GM18951 (cell line): ENCODE measurements at regions not wholly inside any gene's neighbourhood (a gene's known extent, or its start where the extent isn't known, plus 50 kb on each side); places are given as distances from the start of the nearest gene placed in this dataset.

Experiments used
- POLR2A ChIP-seq: IDR thresholded peaks from 4 replicates; pipeline ENCODE4 v1.6.1; 2011; ENCODE audit warnings: mild to moderate bottlenecking; ENCODE audit not compliant: insufficient read length, insufficient read depth; ENCODE audit errors: extremely low read depth
- in situ Hi-C: fragments of 300-500 bp; cut with MboI; formaldehyde crosslinking; loops from one replicate; pipeline ENCODE4 v1.12.0; 2022; ENCODE audit warnings: low sequenced_read_pairs, mixed read lengths, inconsistent platforms; ENCODE audit not compliant: unreplicated experiment

GRCh38 chr5:91277093-91277626 is 106.0 kb downstream of the ARRDC3 start:
- in situ Hi-C loops: no loop called here
- TF ChIP-seq POLR2A: no peak

- in situ Hi-C loops: no loop called here
Measured at GRCh38 chr5:91272858-91273257, 110.3 kb downstream of the ARRDC3 start.

GRCh38 chr5:91271999-91272398 is 111.1 kb downstream of the ARRDC3 start:
- in situ Hi-C loops: no loop called here
- TF ChIP-seq POLR2A: no peak

More at GRCh38 chr5:91272858-91273257, 110.3 kb downstream of the ARRDC3 start:
- TF ChIP-seq POLR2A: no peak

- in situ Hi-C loops: no loop called here
- no peak for TF ChIP-seq POLR2A
Measured at GRCh38 chr5:91269198-91269597, 113.9 kb downstream of the ARRDC3 start.

- TF ChIP-seq POLR2A: no peak
- in situ Hi-C loops: no loop called here
Measured at GRCh38 chr5:91266184-91266705, 116.9 kb downstream of the ARRDC3 start.

GRCh38 chr5:91264311-91265051 is 118.6 kb downstream of the ARRDC3 start:
- in situ Hi-C loops: no loop called here
- no peak for TF ChIP-seq POLR2A

- TF ChIP-seq POLR2A: no peak
- in situ Hi-C loops: no loop called here
Measured at GRCh38 chr5:91263898-91264297, 119.2 kb downstream of the ARRDC3 start.

- TF ChIP-seq POLR2A: no peak
- in situ Hi-C loops: no loop called here
Measured at GRCh38 chr5:91257301-91257700, 125.8 kb downstream of the ARRDC3 start.

- in situ Hi-C loops: no loop called here
- no peak for TF ChIP-seq POLR2A
Measured at GRCh38 chr5:91256142-91256524, 127.0 kb downstream of the ARRDC3 start.

GRCh38 chr5:91255396-91256141 is 127.5 kb downstream of the ARRDC3 start:
- in situ Hi-C loops: no loop called here
- no peak for TF ChIP-seq POLR2A

GRCh38 chr5:91252916-91253315 is 130.2 kb downstream of the ARRDC3 start:
- TF ChIP-seq POLR2A: no peak
- in situ Hi-C loops: no loop called here

GRCh38 chr5:91245871-91246270 is 137.2 kb downstream of the ARRDC3 start:
- TF ChIP-seq POLR2A: no peak
- in situ Hi-C loops: no loop called here

- TF ChIP-seq POLR2A: no peak
- in situ Hi-C loops: no loop called here
Measured at GRCh38 chr5:91245074-91245452, 138.1 kb downstream of the ARRDC3 start.
